A549 (cell line): ENCODE measurements at regions not wholly inside any gene's neighbourhood (a gene's known extent, or its start where the extent isn't known, plus 50 kb on each side); places are given as distances from the start of the nearest gene placed in this dataset.

Experiments used
- BHLHE40 ChIP-seq: IDR thresholded peaks from 2 replicates; pipeline ENCODE4 v1.6.1; 2012; ENCODE audit warnings: low read depth, low read length, inconsistent platforms
- CEBPB ChIP-seq, 2 experiments: fragments of >200 bp in 1 of 2; sonication (Bioruptor Twin) in 1 of 2; formaldehyde crosslinking in 1 of 2; IDR thresholded peaks; 2 replicates each; pipeline ENCODE4 v1.6.1; 2012 to 2016
- CHD2 ChIP-seq: fragments of 150-350 bp; IDR thresholded peaks from 2 replicates; pipeline ENCODE4 v1.6.1; 2014; ENCODE audit warnings: low read length; ENCODE audit not compliant: partially characterized antibody
- CHD4 ChIP-seq: fragments of 200-600 bp; sonication (generic); IDR thresholded peaks from 2 replicates; pipeline ENCODE4 v1.6.1; 2016; ENCODE audit warnings: antibody characterized with exemption, mild to moderate bottlenecking, borderline replicate concordance
- FOXS1 ChIP-seq: fragments of 250-450 bp; sonication (Bioruptor Pico); IDR thresholded peaks from 2 replicates; pipeline ENCODE4 v1.5.0; 2020; ENCODE audit warnings: mild to moderate bottlenecking, moderate library complexity
- NPAS2 ChIP-seq: fragments of 250-450 bp; sonication (Bioruptor Pico); IDR thresholded peaks from 2 replicates; pipeline ENCODE4 v1.8.0; 2022; ENCODE audit warnings: mild to moderate bottlenecking, moderate library complexity, borderline replicate concordance
- RAD21 ChIP-seq, 2 experiments: fragments of >200 bp in 1 of 2; sonication (Bioruptor Twin) in 1 of 2; formaldehyde crosslinking in 1 of 2; IDR thresholded peaks in 1 of 2; conservative IDR thresholded peaks in 1 of 2; 2 replicates in 1 of 2; 3 replicates in 1 of 2; pipeline ENCODE4 v1.6.1; 2012 to 2018; ENCODE audit warnings: inconsistent platforms in 1 of 2
- RCOR1 ChIP-seq: fragments of 150-350 bp; IDR thresholded peaks from 2 replicates; pipeline ENCODE4 v1.6.1; 2014; ENCODE audit warnings: antibody characterized with exemption, low read length, low read depth
- TF ChIP-seq, protein P1 (sequence below): fragments of 250-450 bp; sonication (Bioruptor Pico); IDR thresholded peaks from 2 replicates; pipeline ENCODE4 v1.5.0; 2020; ENCODE audit warnings: low read depth, mild to moderate bottlenecking, moderate library complexity
- TF ChIP-seq, protein P2 (sequence below): fragments of 450-650 bp; IDR thresholded peaks from 2 replicates; pipeline ENCODE4 v1.6.1; 2014; ENCODE audit warnings: antibody characterized with exemption
- TF ChIP-seq, protein P3 (sequence below): fragments of >200 bp; sonication (Bioruptor Twin); formaldehyde crosslinking; IDR thresholded peaks from 3 replicates; pipeline ENCODE4 v1.5.1; 2016
- TF ChIP-seq, protein P4 (sequence below): fragments of 150-350 bp; IDR thresholded peaks from 2 replicates; pipeline ENCODE4 v1.6.1; 2014; ENCODE audit warnings: low read depth, mild to moderate bottlenecking, low read length
- TF ChIP-seq, protein P5 (sequence below): fragments of 200-600 bp; sonication (generic); IDR thresholded peaks from 2 replicates; pipeline ENCODE4 v1.6.1; 2016; ENCODE audit warnings: antibody characterized with exemption, mild to moderate bottlenecking, moderate library complexity

DNA sequence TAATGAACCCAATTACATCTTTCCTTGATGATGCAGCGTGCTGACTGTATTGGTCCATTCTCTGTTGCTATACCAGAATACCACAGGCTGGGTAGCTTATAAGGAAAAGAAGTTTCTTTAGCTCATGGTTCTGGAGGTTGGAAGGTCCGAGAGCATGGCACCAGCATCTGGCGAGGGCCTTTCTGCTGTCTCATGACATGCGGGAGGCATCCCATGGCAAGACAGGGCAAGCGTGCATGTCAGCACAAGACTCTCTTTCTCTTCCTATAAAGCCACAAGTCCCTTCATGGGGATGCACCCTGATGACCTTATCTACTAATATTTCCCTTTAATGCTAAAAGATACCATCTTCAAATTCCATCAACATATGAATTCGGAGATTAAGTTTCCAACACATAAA lies 122.8 kb upstream of the FHL2 start:
- TF ChIP-seq, protein P1, sequence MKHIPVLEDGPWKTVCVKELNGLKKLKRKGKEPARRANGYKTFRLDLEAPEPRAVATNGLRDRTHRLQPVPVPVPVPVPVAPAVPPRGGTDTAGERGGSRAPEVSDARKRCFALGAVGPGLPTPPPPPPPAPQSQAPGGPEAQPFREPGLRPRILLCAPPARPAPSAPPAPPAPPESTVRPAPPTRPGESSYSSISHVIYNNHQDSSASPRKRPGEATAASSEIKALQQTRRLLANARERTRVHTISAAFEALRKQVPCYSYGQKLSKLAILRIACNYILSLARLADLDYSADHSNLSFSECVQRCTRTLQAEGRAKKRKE, result no peak
- TF ChIP-seq FOXS1 (CRISPR knock-in tag) (no peak), CHD4 (no peak), BHLHE40 (no peak), RCOR1 (no peak), CHD2 (no peak), CEBPB (IDR thresholded peaks at IDR 0.05) (no peak), NPAS2 (CRISPR knock-in tag) (no peak), RAD21 (conservative IDR thresholded peaks at IDR 0.05 in 1 of 2, IDR thresholded peaks at IDR 0.05 in 1 of 2) (no peak)
- TF ChIP-seq, protein P2, sequence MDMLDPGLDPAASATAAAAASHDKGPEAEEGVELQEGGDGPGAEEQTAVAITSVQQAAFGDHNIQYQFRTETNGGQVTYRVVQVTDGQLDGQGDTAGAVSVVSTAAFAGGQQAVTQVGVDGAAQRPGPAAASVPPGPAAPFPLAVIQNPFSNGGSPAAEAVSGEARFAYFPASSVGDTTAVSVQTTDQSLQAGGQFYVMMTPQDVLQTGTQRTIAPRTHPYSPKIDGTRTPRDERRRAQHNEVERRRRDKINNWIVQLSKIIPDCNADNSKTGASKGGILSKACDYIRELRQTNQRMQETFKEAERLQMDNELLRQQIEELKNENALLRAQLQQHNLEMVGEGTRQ, result no peak
- TF ChIP-seq, protein P3, sequence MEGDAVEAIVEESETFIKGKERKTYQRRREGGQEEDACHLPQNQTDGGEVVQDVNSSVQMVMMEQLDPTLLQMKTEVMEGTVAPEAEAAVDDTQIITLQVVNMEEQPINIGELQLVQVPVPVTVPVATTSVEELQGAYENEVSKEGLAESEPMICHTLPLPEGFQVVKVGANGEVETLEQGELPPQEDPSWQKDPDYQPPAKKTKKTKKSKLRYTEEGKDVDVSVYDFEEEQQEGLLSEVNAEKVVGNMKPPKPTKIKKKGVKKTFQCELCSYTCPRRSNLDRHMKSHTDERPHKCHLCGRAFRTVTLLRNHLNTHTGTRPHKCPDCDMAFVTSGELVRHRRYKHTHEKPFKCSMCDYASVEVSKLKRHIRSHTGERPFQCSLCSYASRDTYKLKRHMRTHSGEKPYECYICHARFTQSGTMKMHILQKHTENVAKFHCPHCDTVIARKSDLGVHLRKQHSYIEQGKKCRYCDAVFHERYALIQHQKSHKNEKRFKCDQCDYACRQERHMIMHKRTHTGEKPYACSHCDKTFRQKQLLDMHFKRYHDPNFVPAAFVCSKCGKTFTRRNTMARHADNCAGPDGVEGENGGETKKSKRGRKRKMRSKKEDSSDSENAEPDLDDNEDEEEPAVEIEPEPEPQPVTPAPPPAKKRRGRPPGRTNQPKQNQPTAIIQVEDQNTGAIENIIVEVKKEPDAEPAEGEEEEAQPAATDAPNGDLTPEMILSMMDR, result no peak
- TF ChIP-seq, protein P4, sequence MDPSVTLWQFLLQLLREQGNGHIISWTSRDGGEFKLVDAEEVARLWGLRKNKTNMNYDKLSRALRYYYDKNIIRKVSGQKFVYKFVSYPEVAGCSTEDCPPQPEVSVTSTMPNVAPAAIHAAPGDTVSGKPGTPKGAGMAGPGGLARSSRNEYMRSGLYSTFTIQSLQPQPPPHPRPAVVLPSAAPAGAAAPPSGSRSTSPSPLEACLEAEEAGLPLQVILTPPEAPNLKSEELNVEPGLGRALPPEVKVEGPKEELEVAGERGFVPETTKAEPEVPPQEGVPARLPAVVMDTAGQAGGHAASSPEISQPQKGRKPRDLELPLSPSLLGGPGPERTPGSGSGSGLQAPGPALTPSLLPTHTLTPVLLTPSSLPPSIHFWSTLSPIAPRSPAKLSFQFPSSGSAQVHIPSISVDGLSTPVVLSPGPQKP, result no peak
- TF ChIP-seq, protein P5, sequence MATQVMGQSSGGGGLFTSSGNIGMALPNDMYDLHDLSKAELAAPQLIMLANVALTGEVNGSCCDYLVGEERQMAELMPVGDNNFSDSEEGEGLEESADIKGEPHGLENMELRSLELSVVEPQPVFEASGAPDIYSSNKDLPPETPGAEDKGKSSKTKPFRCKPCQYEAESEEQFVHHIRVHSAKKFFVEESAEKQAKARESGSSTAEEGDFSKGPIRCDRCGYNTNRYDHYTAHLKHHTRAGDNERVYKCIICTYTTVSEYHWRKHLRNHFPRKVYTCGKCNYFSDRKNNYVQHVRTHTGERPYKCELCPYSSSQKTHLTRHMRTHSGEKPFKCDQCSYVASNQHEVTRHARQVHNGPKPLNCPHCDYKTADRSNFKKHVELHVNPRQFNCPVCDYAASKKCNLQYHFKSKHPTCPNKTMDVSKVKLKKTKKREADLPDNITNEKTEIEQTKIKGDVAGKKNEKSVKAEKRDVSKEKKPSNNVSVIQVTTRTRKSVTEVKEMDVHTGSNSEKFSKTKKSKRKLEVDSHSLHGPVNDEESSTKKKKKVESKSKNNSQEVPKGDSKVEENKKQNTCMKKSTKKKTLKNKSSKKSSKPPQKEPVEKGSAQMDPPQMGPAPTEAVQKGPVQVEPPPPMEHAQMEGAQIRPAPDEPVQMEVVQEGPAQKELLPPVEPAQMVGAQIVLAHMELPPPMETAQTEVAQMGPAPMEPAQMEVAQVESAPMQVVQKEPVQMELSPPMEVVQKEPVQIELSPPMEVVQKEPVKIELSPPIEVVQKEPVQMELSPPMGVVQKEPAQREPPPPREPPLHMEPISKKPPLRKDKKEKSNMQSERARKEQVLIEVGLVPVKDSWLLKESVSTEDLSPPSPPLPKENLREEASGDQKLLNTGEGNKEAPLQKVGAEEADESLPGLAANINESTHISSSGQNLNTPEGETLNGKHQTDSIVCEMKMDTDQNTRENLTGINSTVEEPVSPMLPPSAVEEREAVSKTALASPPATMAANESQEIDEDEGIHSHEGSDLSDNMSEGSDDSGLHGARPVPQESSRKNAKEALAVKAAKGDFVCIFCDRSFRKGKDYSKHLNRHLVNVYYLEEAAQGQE, result no peak
